DMS153 treated with DMSO at 0.1 percent for 48 hours (cell line): ENCODE measurements at regions not wholly inside any gene's neighbourhood (a gene's known extent, or its start where the extent isn't known, plus 50 kb on each side); places are given as distances from the start of the nearest gene placed in this dataset.

Experiments
- DNase-seq: peaks from one replicate; lab custom pipeline; 2025; ENCODE audit not compliant: unreplicated experiment; lab: John Stamatoyannopoulos, UW

DNA sequence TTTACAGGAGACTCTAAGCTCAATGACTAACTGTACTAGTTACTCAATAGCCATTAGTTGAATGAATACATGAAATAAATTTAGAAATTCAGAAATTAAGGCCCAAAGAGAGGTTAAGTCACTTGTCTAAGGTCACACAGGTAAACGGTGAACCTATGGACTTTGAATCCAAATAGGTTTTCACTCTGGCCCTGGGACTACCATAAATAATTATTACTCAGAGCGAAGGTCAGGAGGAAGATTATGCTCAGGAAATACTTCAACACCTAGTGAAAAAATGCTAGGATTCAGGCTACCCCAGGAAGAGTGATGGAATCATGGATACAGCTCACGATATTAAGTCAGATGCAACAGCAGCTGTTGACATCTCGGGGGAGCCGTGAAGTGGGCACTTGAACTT lies 417.4 kb downstream of the GABRG2 start:
- no peak for DNase-seq

GRCh38 chr5:162485666-162486292 lies 418.2 kb downstream of the GABRG2 start:
- no peak for DNase-seq

- DNase-seq: no peak
Measured at GRCh38 chr5:162487528-162488525, 420.3 kb downstream of the GABRG2 start.

DNA sequence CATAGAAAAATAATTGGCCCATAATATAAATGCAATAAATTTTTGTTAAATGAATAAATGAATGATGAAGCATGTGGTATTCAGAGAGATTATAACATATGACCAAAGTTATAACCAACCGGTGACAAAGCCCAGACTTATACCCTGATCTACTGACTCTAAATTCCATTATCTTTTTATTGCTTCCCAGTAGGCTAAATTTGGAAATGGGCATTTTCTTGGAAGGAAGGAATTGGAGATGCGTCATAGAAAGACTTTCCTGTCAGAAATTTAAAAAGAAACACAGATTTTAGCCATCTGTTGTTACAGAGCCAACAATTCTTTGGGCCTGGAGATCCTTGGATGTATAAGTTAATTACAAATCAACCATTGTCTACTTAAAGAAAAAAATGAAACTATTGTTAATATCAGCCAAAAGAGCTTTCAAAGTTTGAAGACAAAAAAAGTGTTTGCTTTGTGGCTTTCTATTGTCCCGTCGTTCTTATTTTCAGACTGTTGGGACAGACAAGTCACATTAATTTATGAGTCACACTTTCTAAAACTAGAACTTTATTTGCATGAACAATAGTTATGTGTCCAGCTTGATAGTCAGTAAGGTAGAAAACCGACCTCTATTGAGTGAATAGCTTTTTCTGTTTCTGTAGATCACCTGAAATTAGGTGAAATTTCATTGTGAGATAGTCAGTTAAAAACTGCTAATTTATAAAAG lies 428.7 kb downstream of the GABRG2 start:
- no peak for DNase-seq

GRCh38 chr5:162497455-162497854 lies 429.9 kb downstream of the GABRG2 start:
- DNase-seq: no peak

GRCh38 chr5:162502780-162503179 lies 435.2 kb downstream of the GABRG2 start:
- DNase-seq: no peak

DNA sequence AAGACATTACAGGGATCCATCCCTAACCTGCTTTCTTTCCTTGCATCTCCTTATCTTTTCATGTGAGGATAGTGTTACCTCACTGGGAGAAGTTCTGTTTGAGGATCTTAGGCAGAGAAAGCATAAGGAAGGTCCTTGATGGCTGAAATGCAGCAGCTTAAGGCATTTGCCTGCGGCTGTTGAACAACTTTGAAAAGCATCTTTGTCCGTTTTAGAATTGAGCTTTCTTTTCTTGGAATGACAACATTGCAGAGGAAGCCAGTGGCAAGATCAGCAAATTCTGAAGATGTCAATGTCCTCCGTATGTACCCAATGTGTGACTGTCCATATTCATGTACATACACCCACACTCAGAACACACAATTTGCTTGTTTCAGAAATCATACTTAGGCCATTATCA lies 436.2 kb downstream of the GABRG2 start:
- no peak for DNase-seq

GRCh38 chr5:162512935-162513565 lies 445.5 kb downstream of the GABRG2 start:
- no peak for DNase-seq

GRCh38 chr5:162514116-162514515 lies 446.5 kb downstream of the GABRG2 start:
- DNase-seq: no peak

GRCh38 chr5:162520878-162521277 lies 453.3 kb downstream of the GABRG2 start:
- DNase-seq: no peak

DNA sequence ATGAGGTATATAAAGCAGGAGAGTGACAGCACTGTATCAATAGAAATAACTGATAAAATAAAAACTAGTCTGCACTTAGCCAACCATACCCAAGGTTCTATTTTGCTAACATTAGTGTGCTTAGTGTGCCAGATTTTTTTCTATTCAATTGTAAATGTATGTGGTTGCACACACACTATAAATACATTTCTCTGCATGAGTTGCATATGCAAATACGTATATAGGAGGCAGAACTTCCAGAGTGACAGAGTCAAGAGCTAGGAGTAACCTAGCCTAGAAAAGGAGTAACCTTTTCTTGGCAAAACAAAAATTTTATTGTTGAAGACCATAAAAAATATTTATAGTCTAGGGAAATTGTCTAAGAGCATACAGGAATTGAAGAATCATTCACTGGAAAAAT lies 461.6 kb downstream of the GABRG2 start:
- DNase-seq: no peak

DNA sequence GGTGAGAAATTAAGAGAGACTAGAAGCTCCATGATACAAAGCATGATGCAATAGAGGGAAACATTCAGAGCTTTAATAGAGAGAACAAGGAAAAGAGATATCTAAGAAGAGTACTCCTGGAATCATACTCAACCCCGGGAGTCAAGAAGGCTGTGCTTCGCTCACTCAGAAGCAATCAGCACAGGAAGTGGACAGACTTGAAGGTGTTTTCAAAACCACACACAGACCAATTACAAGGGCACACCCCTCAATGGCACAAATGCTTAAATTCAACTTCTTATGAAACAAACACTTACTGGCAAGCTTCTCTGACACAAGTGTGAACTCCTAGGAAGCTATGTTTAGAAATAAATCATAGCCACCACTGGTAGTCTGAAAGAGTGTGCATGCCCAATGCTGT lies 462.3 kb downstream of the GABRG2 start:
- no peak for DNase-seq

DNA sequence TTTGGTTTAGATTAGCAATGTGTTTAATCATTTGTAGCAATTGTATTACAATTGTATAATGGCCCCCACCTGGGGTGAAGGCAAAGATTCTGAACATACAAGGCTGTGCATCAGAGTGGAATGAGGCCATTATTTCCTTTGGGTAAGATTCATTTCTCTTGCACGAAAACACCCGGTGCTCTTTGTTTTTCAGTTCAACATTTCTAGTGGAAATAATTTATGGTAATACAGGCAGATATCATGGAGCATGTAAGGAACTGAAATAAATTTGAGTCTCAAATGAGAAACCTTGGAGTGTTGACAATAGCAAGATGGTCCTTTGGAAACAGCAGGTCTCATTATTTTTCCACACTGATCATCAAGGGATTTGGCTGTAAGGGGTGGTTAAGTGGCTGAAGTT lies 475.9 kb downstream of the GABRG2 start:
- DNase-seq: no peak

DNA sequence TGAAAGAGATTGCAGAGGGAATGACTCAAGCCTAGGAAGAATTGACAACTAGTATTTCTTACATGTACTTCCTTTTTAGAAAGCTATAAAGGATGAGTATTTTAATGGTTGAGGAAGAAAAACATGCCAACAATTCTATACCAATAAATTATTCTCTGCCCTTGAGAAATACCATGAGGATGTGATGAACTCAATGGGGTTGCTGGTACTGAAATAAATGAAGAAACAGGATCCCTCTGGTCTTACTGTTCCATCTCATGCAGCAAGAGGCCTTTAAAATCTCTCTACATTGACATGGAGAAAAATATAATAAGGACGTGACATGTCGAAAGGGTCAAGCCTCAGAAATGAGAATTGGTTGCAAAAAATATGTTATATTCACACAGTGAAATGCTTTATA lies 477.3 kb downstream of the GABRG2 start:
- DNase-seq: no peak

DNA sequence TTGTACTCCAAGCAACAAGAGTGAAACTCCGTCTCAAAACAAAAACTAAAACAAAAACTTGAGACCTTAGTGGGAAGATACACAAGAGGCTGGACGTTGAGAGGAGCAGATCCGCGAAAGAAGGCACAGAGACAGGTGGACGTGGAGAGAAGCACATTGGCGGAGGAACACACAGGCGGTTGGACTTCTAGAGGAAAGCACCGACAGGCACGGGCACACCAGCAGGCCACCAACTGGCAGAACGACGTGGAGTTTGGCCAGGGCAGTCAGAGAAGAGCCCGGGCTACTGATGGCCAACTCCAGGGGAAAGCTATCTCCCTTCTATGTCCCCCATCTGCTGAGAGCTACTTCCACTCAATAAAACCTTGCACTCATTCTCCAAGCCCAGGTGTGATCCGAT lies 482.7 kb downstream of the GABRG2 start:
- DNase-seq: no peak

DNA sequence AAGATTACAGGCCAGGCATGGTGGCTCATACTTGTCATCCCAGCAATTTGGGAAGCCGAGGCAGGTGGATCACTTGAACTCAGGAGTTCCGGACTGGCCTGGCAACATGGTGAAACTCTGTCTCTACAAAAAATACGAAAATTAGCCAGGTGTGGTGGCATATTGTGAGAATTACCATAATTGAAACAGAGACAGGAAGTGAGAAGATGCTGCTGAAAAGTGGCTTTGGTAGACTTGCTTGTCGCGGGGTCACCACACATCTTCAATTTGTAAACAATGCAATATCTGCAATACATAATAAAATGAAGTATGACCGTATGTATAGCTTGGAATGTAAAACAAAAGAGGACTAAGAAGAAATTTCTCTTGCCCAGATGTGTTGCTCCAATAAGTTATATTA lies 490.5 kb downstream of the GABRG2 start:
- DNase-seq: no peak

- no peak for DNase-seq
Measured at GRCh38 chr5:162567644-162568043, 500.1 kb downstream of the GABRG2 start.

- no peak for DNase-seq
Measured at GRCh38 chr5:162573758-162574157, 506.2 kb downstream of the GABRG2 start.

GRCh38 chr5:162591724-162592123 lies 524.2 kb downstream of the GABRG2 start:
- DNase-seq: no peak

DNA sequence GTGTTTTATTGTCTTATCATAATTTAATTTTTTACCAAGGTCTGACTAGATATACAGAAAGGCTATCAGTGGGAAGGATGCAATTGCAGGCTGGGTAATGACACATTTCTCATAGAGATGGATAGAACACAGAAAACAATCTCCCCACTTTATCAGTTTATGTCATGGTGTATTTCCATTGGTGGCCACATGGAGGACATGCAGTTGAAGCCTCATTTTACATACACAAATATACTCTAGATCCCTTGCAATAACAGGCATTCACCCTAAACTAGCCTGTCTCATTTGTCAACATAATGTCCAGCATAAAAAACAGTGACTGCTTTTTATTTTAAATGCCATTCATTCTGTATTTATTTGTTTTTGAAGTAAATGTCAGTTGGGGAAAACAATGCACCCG lies 526.3 kb downstream of the GABRG2 start:
- no peak for DNase-seq

- DNase-seq: no peak
Measured at GRCh38 chr5:162603443-162604070, 536.0 kb downstream of the GABRG2 start.
